ENCODE measurements at regions not wholly inside any gene's neighbourhood (a gene's known extent, or its start where the extent isn't known, plus 50 kb on each side); places are given as distances from the start of the nearest gene placed in this dataset.

GRCh38 chr1:30172299-30172694 is 551.1 kb downstream of the MATN1 start:
- H3K4me3 ChIP-seq (ENCODE audit: low read depth, low read length), result no peak overlapping the region
- DNase-seq, result no peak
- no peaks in the 10 kb centered on the region for H3K9me3 ChIP-seq
- H3K27me3 ChIP-seq (replicated peaks; ENCODE audit: control insufficient read depth, insufficient read depth, low read length), result no peaks in the 10 kb centered on the region
- ChIA-PET POLR2A (no interaction called here), CTCF (no interaction called here)
- Mint-ChIP-seq H3K9me3 (ENCODE audit: unreplicated experiment) (no peaks in the 10 kb centered on the region), H3K4me3 (ENCODE audit: unreplicated experiment) (no peak overlapping the region), H3K27me3 (ENCODE audit: insufficient read depth, unreplicated experiment) (peaks cover 3% of the 10 kb centered on the region), H3K36me3 (ENCODE audit: insufficient read depth, unreplicated experiment) (no peaks in the 10 kb centered on the region), H3K27ac (ENCODE audit: unreplicated experiment) (no peak overlapping the region), H3K4me1 (ENCODE audit: low read depth, unreplicated experiment) (no peaks in the 10 kb centered on the region)
- BruUV-seq (replicated peaks), result no TSS peak
- no peaks in the 10 kb centered on the region for H3K4me1 ChIP-seq
- intact Hi-C loops (cut with micrococcal nuclease; ENCODE audit: unreplicated experiment), result no loop called here
- no peaks in the 10 kb centered on the region for H3K36me3 ChIP-seq (ENCODE audit: control insufficient read depth, insufficient read depth, low read length)
- TF ChIP-seq CTCF (IDR thresholded peaks at IDR 0.05; ENCODE audit: insufficient read depth in 1 of 2, low read depth in 1 of 2, low read length in 1 of 2, severe bottlenecking in 1 of 2, unreplicated experiment in 1 of 2), result no peak

- no peaks in the 10 kb centered on the region for H3K36me3 Mint-ChIP-seq (ENCODE audit: insufficient read depth, unreplicated experiment)
- DNase-seq, result no peak
- ChIA-PET CTCF (no interaction called here), POLR2A (no interaction called here)
- H3K4me1 ChIP-seq, result no peaks in the 10 kb centered on the region
- no peaks in the 10 kb centered on the region for H3K9me3 ChIP-seq
- H3K4me3 ChIP-seq (ENCODE audit: low read depth, low read length), result no peak overlapping the region
- no peaks in the 10 kb centered on the region for H3K36me3 ChIP-seq (ENCODE audit: control insufficient read depth, insufficient read depth, low read length)
- no peaks in the 10 kb centered on the region for H3K9me3 Mint-ChIP-seq (ENCODE audit: unreplicated experiment)
- H3K4me3 Mint-ChIP-seq (ENCODE audit: unreplicated experiment), result no peak overlapping the region
- H3K27ac Mint-ChIP-seq (ENCODE audit: unreplicated experiment), result no peak overlapping the region
- H3K27me3 ChIP-seq (replicated peaks; ENCODE audit: control insufficient read depth, insufficient read depth, low read length), result no peaks in the 10 kb centered on the region
- intact Hi-C loops (cut with micrococcal nuclease; ENCODE audit: unreplicated experiment), result no loop called here
- H3K27me3 Mint-ChIP-seq (ENCODE audit: insufficient read depth, unreplicated experiment), result peaks cover 3% of the 10 kb centered on the region
- no TSS peak for BruUV-seq (replicated peaks)
- TF ChIP-seq CTCF (IDR thresholded peaks at IDR 0.05; ENCODE audit: insufficient read depth in 1 of 2, low read depth in 1 of 2, low read length in 1 of 2, severe bottlenecking in 1 of 2, unreplicated experiment in 1 of 2), result no peak
- H3K4me1 Mint-ChIP-seq (ENCODE audit: low read depth, unreplicated experiment), result no peaks in the 10 kb centered on the region
Observed at GRCh38 chr1:30171537-30172298, 551.7 kb downstream of the MATN1 start.

GRCh38 chr1:30169269-30169668 is 554.1 kb downstream of the MATN1 start:
- no peaks in the 10 kb centered on the region for H3K9me3 ChIP-seq
- no peak overlapping the region for H3K4me3 Mint-ChIP-seq (ENCODE audit: unreplicated experiment)
- peaks cover 5% of the 10 kb centered on the region for H3K27me3 Mint-ChIP-seq (ENCODE audit: insufficient read depth, unreplicated experiment)
- intact Hi-C loops (cut with micrococcal nuclease; ENCODE audit: unreplicated experiment), result no loop called here
- ChIA-PET POLR2A (no interaction called here), CTCF (no interaction called here)
- H3K9me3 Mint-ChIP-seq (ENCODE audit: unreplicated experiment), result no peaks in the 10 kb centered on the region
- no peak for TF ChIP-seq CTCF (IDR thresholded peaks at IDR 0.05; ENCODE audit: insufficient read depth in 1 of 2, low read depth in 1 of 2, low read length in 1 of 2, severe bottlenecking in 1 of 2, unreplicated experiment in 1 of 2)
- no peak overlapping the region for H3K4me3 ChIP-seq (ENCODE audit: low read depth, low read length)
- no peak overlapping the region for H3K27ac Mint-ChIP-seq (ENCODE audit: unreplicated experiment)
- H3K4me1 Mint-ChIP-seq (ENCODE audit: low read depth, unreplicated experiment), result no peaks in the 10 kb centered on the region
- DNase-seq, result no peak
- H3K4me1 ChIP-seq, result no peaks in the 10 kb centered on the region
- no peaks in the 10 kb centered on the region for H3K36me3 ChIP-seq (ENCODE audit: control insufficient read depth, insufficient read depth, low read length)
- no TSS peak for BruUV-seq (replicated peaks)
- H3K27me3 ChIP-seq (replicated peaks; ENCODE audit: control insufficient read depth, insufficient read depth, low read length), result no peaks in the 10 kb centered on the region
- no peaks in the 10 kb centered on the region for H3K36me3 Mint-ChIP-seq (ENCODE audit: insufficient read depth, unreplicated experiment)
